PC-3 (cell line): ENCODE measurements at regions not wholly inside any gene's neighbourhood (a gene's known extent, or its start where the extent isn't known, plus 50 kb on each side); places are given as distances from the start of the nearest gene placed in this dataset.

Experiments
- ATAC-seq: fragments of 200-7000 bp; cut with Tn5 transposase; 2 replicates; pipeline ENCODE4 v1.9.1; 2020; ENCODE audit warnings: mild to moderate bottlenecking, moderate library complexity
- BruUV-seq: library from RNA; stranded (reverse); fragments of 400-500 nt; replicated peaks from 2 replicates; lab custom pipeline; 2021; lab: Mats Ljungman, UMichigan
- CTCF ChIA-PET: fragments of 300-600 bp; sonication (Branson Sonifier 250); formaldehyde crosslinking; loops from one replicate; lab custom pipeline; 2022; ENCODE audit warnings: antibody characterized with exemption; lab: Charles Lee
- POLR2A ChIA-PET: fragments of 300-600 bp; sonication (Branson Sonifier 250); formaldehyde crosslinking; loops from one replicate; lab custom pipeline; 2022; ENCODE audit warnings: antibody characterized with exemption; ENCODE audit not compliant: unreplicated experiment; lab: Charles Lee
- DNase-seq: peaks from one replicate; pipeline ENCODE4 v3.0.0-alpha.2; 2015
- H2AFZ ChIP-seq: fragments of 300-600 bp; sonication (generic); 2 replicates; pipeline ENCODE4 v1.6.0; 2016; ENCODE audit warnings: antibody characterized with exemption, low read length
- H3F3A ChIP-seq: fragments of 300-600 bp; sonication (generic); one replicate; pipeline ENCODE4 v1.6.0; 2017; ENCODE audit warnings: antibody characterized with exemption, low read length, control low read depth, mild to moderate bottlenecking; ENCODE audit not compliant: unreplicated experiment
- H3K27ac ChIP-seq: fragments of 300-600 bp; sonication (generic); 2 replicates; pipeline ENCODE4 v1.5.1; 2016; ENCODE audit warnings: mild to moderate bottlenecking, low read length
- H3K27me3 ChIP-seq: fragments of 300-600 bp; sonication (generic); 2 replicates; pipeline ENCODE4 v1.6.1; 2016; ENCODE audit warnings: low read length, mixed read lengths
- H3K36me3 ChIP-seq: fragments of 300-600 bp; sonication (generic); 2 replicates; pipeline ENCODE4 v1.6.1; 2016; ENCODE audit warnings: low read depth, mixed run types, low read length, mixed read lengths
- H3K4me1 ChIP-seq: fragments of 300-600 bp; sonication (generic); 2 replicates; pipeline ENCODE4 v1.5.1; 2016; ENCODE audit warnings: low read length; ENCODE audit not compliant: insufficient read depth
- H3K4me2 ChIP-seq: fragments of 300-600 bp; sonication (generic); 2 replicates; pipeline ENCODE4 v1.6.0; 2016; ENCODE audit warnings: low read length
- H3K4me3 ChIP-seq: fragments of 300-600 bp; sonication (generic); 2 replicates; pipeline ENCODE4 v1.5.1; 2016; ENCODE audit warnings: mild to moderate bottlenecking, low read length, mixed read lengths
- H3K79me2 ChIP-seq: fragments of 300-600 bp; sonication (generic); 2 replicates; pipeline ENCODE4 v1.6.1; 2017; ENCODE audit warnings: low read length, mixed read lengths
- H3K9ac ChIP-seq: fragments of 300-600 bp; sonication (generic); 2 replicates; pipeline ENCODE4 v1.6.0; 2016; ENCODE audit warnings: mild to moderate bottlenecking, low read length
- H3K9me2 ChIP-seq: fragments of 300-600 bp; sonication (generic); replicated peaks from 2 replicates; pipeline ENCODE4 v1.6.1; 2016; ENCODE audit warnings: mixed run types, low read length, mixed read lengths
- H3K9me3 ChIP-seq: fragments of 300-600 bp; sonication (generic); 2 replicates; pipeline ENCODE4 v1.6.1; 2016; ENCODE audit warnings: low read length, mixed read lengths
- H4K20me1 ChIP-seq: fragments of 300-600 bp; sonication (generic); 2 replicates; pipeline ENCODE4 v1.6.1; 2016; ENCODE audit warnings: low read length, mixed read lengths
- EZH2 ChIP-seq: fragments of 300-600 bp; sonication (generic); IDR thresholded peaks from one replicate; pipeline ENCODE4 v1.6.1; 2017; ENCODE audit warnings: antibody characterized with exemption, mild to moderate bottlenecking, low read length; ENCODE audit not compliant: unreplicated experiment
- EZH2phosphoT487 ChIP-seq: fragments of 300-600 bp; sonication (generic); IDR thresholded peaks from 2 replicates; pipeline ENCODE4 v1.6.1; 2018; ENCODE audit warnings: mild to moderate bottlenecking, antibody characterized with exemption, low read length, borderline replicate concordance
- intact Hi-C: fragments of 100-400 bp; cut with micrococcal nuclease; formaldehyde crosslinking; loops from 2 replicates; pipeline ENCODE4 v1.9.0; 2023
- TF ChIP-seq, protein P1 (sequence below): fragments of 300-600 bp; sonication (generic); conservative IDR thresholded peaks from 2 replicates; pipeline ENCODE4 v1.5.1; 2017; ENCODE audit warnings: antibody characterized with exemption, low read depth, mild to moderate bottlenecking, low read length

DNA sequence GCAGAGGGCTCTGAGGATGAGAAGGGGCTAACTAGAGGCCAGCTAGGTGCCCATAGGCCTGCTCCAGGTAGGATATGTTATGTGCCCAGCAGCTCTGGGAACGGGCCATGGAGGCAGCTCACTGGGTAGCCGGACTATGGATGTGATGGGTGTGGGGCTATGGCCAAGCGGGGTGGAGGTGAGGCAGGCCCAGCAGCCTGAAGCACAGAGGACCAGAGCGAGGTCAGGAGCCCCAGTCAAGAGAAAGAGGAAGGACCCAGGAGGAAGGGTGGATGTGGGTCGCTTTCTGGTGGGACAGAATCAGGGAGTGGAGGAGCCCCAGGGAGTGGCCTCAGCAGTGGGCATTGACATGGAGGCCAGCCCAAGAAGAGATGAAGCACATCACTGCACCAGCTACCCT, 117.9 kb upstream of the MLN start:
- H3K4me1 ChIP-seq: no peaks in the 10 kb centered on the region
- no peak overlapping the region for H3K9ac ChIP-seq
- no peaks in the 10 kb centered on the region for H3K9me3 ChIP-seq
- H3K27me3 ChIP-seq: peaks cover 35% of the 10 kb centered on the region
- H3F3A ChIP-seq: no peaks in the 10 kb centered on the region
- ChIA-PET POLR2A (no interaction called here), CTCF (interaction anchor here (0.5 kb wide), 1 partner anchor 577 kb away, joined by 3 read pairs; no protein-coding TSS in a partner anchor)
- BruUV-seq: no TSS peak
- intact Hi-C loops: no loop called here
- DNase-seq (no peak), ATAC-seq (no peak)
- H2AFZ ChIP-seq: no peak overlapping the region
- no peaks in the 10 kb centered on the region for H3K79me2 ChIP-seq
- H3K9me2 ChIP-seq: no peaks in the 10 kb centered on the region
- H3K4me3 ChIP-seq: no peak overlapping the region
- no peaks in the 10 kb centered on the region for H3K36me3 ChIP-seq
- no peaks in the 10 kb centered on the region for H4K20me1 ChIP-seq
- no peak overlapping the region for H3K27ac ChIP-seq
- no peak overlapping the region for H3K4me2 ChIP-seq
- TF ChIP-seq EZH2phosphoT487 (no peak), EZH2 (no peak)
- TF ChIP-seq, protein P1, sequence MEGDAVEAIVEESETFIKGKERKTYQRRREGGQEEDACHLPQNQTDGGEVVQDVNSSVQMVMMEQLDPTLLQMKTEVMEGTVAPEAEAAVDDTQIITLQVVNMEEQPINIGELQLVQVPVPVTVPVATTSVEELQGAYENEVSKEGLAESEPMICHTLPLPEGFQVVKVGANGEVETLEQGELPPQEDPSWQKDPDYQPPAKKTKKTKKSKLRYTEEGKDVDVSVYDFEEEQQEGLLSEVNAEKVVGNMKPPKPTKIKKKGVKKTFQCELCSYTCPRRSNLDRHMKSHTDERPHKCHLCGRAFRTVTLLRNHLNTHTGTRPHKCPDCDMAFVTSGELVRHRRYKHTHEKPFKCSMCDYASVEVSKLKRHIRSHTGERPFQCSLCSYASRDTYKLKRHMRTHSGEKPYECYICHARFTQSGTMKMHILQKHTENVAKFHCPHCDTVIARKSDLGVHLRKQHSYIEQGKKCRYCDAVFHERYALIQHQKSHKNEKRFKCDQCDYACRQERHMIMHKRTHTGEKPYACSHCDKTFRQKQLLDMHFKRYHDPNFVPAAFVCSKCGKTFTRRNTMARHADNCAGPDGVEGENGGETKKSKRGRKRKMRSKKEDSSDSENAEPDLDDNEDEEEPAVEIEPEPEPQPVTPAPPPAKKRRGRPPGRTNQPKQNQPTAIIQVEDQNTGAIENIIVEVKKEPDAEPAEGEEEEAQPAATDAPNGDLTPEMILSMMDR: no peak

DNA sequence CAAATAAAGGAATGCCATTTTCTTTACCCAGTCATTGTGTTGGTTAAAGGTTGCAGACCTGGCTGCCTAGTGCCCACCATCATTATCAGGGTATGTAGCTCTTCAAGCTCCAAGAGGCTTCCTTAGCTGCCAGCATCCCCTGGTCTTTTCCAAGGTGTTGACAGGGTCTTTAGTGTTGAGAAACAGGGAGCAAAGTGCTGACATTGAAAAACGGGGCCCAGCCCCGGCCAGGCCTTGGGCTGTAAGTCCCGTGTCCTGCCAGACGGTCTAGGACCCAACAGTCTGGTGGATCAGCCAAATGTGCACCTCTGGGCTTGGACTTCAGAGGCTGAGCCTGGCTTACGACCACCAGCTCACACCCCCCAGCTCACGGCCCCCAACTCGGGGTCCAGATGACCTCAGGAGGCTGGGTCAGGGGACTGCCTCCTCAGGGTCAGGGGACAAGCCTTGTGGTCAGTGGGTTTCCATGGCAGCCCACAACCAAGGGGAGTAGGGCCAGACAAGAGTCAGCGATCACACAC, 114.4 kb upstream of the MLN start:
- no peaks in the 10 kb centered on the region for H3K4me1 ChIP-seq
- POLR2A ChIA-PET: no interaction called here
- intact Hi-C loops: no loop called here
- BruUV-seq: no TSS peak
- peaks cover 67% of the 10 kb centered on the region for H3K27me3 ChIP-seq
- DNase-seq (no peak), ATAC-seq (no peak)
- no peak overlapping the region for H3K9ac ChIP-seq
- CTCF ChIA-PET: no interaction called here
- H4K20me1 ChIP-seq: no peaks in the 10 kb centered on the region
- TF ChIP-seq, protein P1: no peak
- no peak for TF ChIP-seq EZH2phosphoT487
- no peak overlapping the region for H3K4me2 ChIP-seq
- no peaks in the 10 kb centered on the region for H3K36me3 ChIP-seq
- no peaks in the 10 kb centered on the region for H3K79me2 ChIP-seq
- H3K4me3 ChIP-seq: no peak overlapping the region
- H3K9me2 ChIP-seq: no peaks in the 10 kb centered on the region
- no peaks in the 10 kb centered on the region for H3F3A ChIP-seq
- no peak overlapping the region for H3K27ac ChIP-seq
- H3K9me3 ChIP-seq: no peaks in the 10 kb centered on the region
- H2AFZ ChIP-seq: no peak overlapping the region

DNA sequence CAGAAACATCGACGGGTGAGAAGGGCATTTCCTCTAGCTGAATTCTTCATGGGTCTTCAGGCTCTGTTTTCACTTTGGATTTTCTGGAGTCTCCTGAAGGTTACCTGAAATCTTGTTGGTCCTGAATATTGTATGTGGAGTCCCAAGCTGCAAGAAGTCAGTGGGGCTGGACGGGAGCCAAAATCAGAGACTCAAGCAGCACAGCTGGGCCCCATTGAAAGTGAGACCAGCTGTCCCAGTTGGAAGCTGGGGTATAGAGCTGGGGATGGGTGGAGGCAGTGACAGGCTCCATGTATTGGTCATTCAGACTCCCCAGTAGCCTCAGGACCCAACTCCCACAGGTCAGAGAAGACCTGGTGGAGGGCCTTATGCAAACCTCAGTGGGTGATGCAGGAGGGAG, 111.3 kb upstream of the MLN start:
- Histone ChIP-seq H3K4me2 (no peak overlapping the region), H3K36me3 (no peaks in the 10 kb centered on the region), H3K9me2 (no peaks in the 10 kb centered on the region), H3K27ac (no peak overlapping the region), H3K4me3 (no peak overlapping the region), H3K4me1 (no peaks in the 10 kb centered on the region), H2AFZ (no peak overlapping the region), H3K27me3 (peaks cover 82% of the 10 kb centered on the region), H4K20me1 (no peaks in the 10 kb centered on the region), H3K9me3 (no peaks in the 10 kb centered on the region), H3K79me2 (no peaks in the 10 kb centered on the region), H3F3A (no peaks in the 10 kb centered on the region), H3K9ac (no peak overlapping the region)
- POLR2A ChIA-PET: no interaction called here
- TF ChIP-seq EZH2phosphoT487: no peak
- TF ChIP-seq, protein P1: no peak
- no peak for TF ChIP-seq EZH2
- intact Hi-C loops: no loop called here
- CTCF ChIA-PET: no interaction called here
- ATAC-seq (no peak), DNase-seq (no peak)
- no TSS peak for BruUV-seq
